Activated naive CD4-positive, alpha-beta T cell treated with anti-CD3 and anti-CD28 coated beads for 36 hours (primary cell): ENCODE measurements at regions not wholly inside any gene's neighbourhood (a gene's known extent, or its start where the extent isn't known, plus 50 kb on each side); places are given as distances from the start of the nearest gene placed in this dataset.

ENCODE experiments used
- CTCF ChIA-PET: fragments of 350-600 bp; sonication (Branson Sonifier 250); formaldehyde crosslinking; loops from one replicate; lab custom pipeline; 2021; ENCODE audit warnings: antibody characterized with exemption; lab: Charles Lee
- DNase-seq: peaks from one replicate; pipeline ENCODE4 v3.0.0-alpha.2; 2020
- H3K27ac Mint-ChIP-seq: one replicate; pipeline ENCODE4 v1.8.0; 2021; ENCODE audit warnings: mild to moderate bottlenecking, mixed read lengths
- H3K27me3 Mint-ChIP-seq: one replicate; pipeline ENCODE4 v1.8.0; 2021; ENCODE audit warnings: low read depth, mixed read lengths
- H3K36me3 Mint-ChIP-seq: one replicate; pipeline ENCODE4 v1.8.0; 2021; ENCODE audit warnings: low read depth, mixed read lengths
- H3K4me1 Mint-ChIP-seq: one replicate; pipeline ENCODE4 v1.8.0; 2021; ENCODE audit warnings: low read depth, mixed read lengths
- H3K4me3 Mint-ChIP-seq: one replicate; pipeline ENCODE4 v1.8.0; 2021; ENCODE audit warnings: mild to moderate bottlenecking, moderate library complexity, mixed read lengths
- H3K9me3 Mint-ChIP-seq: one replicate; pipeline ENCODE4 v1.8.0; 2021; ENCODE audit warnings: mixed read lengths
- intact Hi-C: fragments of 100-400 bp; cut with micrococcal nuclease; formaldehyde crosslinking; loops from one replicate; pipeline ENCODE4 v1.15.1; 2023

GRCh38 chr6:8914700-8915099 is 479.4 kb upstream of the SLC35B3 start:
- Mint-ChIP-seq H3K9me3 (peaks cover 16% of the 10 kb centered on the region), H3K27me3 (no peaks in the 10 kb centered on the region), H3K36me3 (no peaks in the 10 kb centered on the region), H3K4me1 (no peaks in the 10 kb centered on the region), H3K27ac (no peak overlapping the region), H3K4me3 (no peak overlapping the region)
- intact Hi-C loops, result no loop called here
- CTCF ChIA-PET, result no interaction called here
- DNase-seq, result no peak

GRCh38 chr6:8908638-8909037 is 473.3 kb upstream of the SLC35B3 start:
- DNase-seq, result no peak
- Mint-ChIP-seq H3K9me3 (peaks cover 12% of the 10 kb centered on the region), H3K4me1 (no peaks in the 10 kb centered on the region), H3K36me3 (no peaks in the 10 kb centered on the region), H3K27me3 (peaks cover 13% of the 10 kb centered on the region), H3K27ac (no peak overlapping the region), H3K4me3 (no peak overlapping the region)
- intact Hi-C loops, result no loop called here
- CTCF ChIA-PET, result no interaction called here

GRCh38 chr6:8906699-8907098 is 471.4 kb upstream of the SLC35B3 start:
- Mint-ChIP-seq H3K27me3 (peaks cover 13% of the 10 kb centered on the region), H3K27ac (no peak overlapping the region), H3K36me3 (no peaks in the 10 kb centered on the region), H3K4me1 (no peaks in the 10 kb centered on the region), H3K4me3 (no peak overlapping the region), H3K9me3 (no peaks in the 10 kb centered on the region)
- CTCF ChIA-PET, result no interaction called here
- no peak for DNase-seq
- intact Hi-C loops, result no loop called here

- no peak for DNase-seq
- H3K4me1 Mint-ChIP-seq, result no peaks in the 10 kb centered on the region
- no peaks in the 10 kb centered on the region for H3K9me3 Mint-ChIP-seq
- no peak overlapping the region for H3K4me3 Mint-ChIP-seq
- CTCF ChIA-PET, result no interaction called here
- H3K36me3 Mint-ChIP-seq, result no peaks in the 10 kb centered on the region
- H3K27me3 Mint-ChIP-seq, result peaks cover 13% of the 10 kb centered on the region
- H3K27ac Mint-ChIP-seq, result no peak overlapping the region
- intact Hi-C loops, result no loop called here
Measured at GRCh38 chr6:8905757-8906156, 470.4 kb upstream of the SLC35B3 start.

DNA sequence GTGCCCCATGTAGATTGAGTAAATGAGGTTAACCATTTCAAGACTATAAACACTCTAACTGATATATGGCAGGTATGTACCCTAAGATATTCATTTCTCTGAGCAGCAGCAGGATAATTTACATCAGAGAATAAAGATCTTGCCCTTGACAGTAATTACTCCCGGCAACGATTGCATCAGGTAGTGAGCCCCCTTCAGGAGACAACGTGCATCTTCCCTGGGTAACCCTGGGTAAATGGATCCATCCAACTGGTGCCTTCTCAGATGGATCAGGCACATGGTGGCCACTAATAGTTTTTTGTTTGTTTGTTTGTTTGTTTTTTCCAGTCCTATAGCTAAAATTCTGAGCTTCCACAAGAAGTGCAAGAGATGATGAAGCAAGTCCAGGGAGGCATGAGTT is 469.4 kb upstream of the SLC35B3 start:
- Mint-ChIP-seq H3K4me1 (no peaks in the 10 kb centered on the region), H3K9me3 (no peaks in the 10 kb centered on the region), H3K36me3 (no peaks in the 10 kb centered on the region), H3K4me3 (no peak overlapping the region), H3K27me3 (peaks cover 13% of the 10 kb centered on the region), H3K27ac (no peak overlapping the region)
- CTCF ChIA-PET, result no interaction called here
- intact Hi-C loops, result no loop called here
- peak; percentile 5 for DNase-seq

- Mint-ChIP-seq H3K4me1 (no peaks in the 10 kb centered on the region), H3K27ac (no peak overlapping the region), H3K36me3 (no peaks in the 10 kb centered on the region), H3K4me3 (no peak overlapping the region), H3K9me3 (peaks cover 1% of the 10 kb centered on the region), H3K27me3 (no peaks in the 10 kb centered on the region)
- intact Hi-C loops, result no loop called here
- CTCF ChIA-PET, result interaction anchor here (0.6 kb wide), 1 partner anchor 13 kb away, joined by 3 read pairs; no protein-coding TSS in a partner anchor
- no peak for DNase-seq
Measured at GRCh38 chr6:8900056-8900455, 464.7 kb upstream of the SLC35B3 start.

DNA sequence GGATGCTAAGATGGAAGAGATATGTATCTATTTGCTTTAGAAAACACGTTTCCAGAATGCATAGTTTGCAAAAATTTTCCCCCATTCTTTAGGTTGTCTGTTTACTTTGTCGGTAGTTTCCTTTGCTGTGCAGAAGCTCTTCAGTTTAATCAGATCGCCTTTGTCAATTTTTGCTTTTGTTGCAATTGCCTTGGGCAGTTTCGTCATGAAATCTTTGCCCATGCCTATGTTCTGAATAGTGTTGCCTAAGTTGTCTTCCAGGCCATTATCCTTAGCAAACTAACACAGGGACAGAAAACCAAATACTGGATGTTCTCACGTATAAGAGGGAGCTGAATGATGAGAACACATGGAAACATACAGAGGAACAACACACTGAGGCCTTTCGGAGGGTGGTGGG is 454.2 kb upstream of the SLC35B3 start:
- no peak for DNase-seq
- no peaks in the 10 kb centered on the region for H3K4me1 Mint-ChIP-seq
- no peaks in the 10 kb centered on the region for H3K27me3 Mint-ChIP-seq
- intact Hi-C loops, result no loop called here
- no peak overlapping the region for H3K27ac Mint-ChIP-seq
- H3K9me3 Mint-ChIP-seq, result no peaks in the 10 kb centered on the region
- H3K4me3 Mint-ChIP-seq, result no peak overlapping the region
- no peaks in the 10 kb centered on the region for H3K36me3 Mint-ChIP-seq
- CTCF ChIA-PET, result no interaction called here

GRCh38 chr6:8888468-8888867 is 453.1 kb upstream of the SLC35B3 start:
- no peak for DNase-seq
- Mint-ChIP-seq H3K27ac (no peak overlapping the region), H3K9me3 (no peaks in the 10 kb centered on the region), H3K27me3 (no peaks in the 10 kb centered on the region), H3K4me3 (no peak overlapping the region), H3K4me1 (no peaks in the 10 kb centered on the region), H3K36me3 (no peaks in the 10 kb centered on the region)
- intact Hi-C loops, result no loop called here
- CTCF ChIA-PET, result no interaction called here

DNA sequence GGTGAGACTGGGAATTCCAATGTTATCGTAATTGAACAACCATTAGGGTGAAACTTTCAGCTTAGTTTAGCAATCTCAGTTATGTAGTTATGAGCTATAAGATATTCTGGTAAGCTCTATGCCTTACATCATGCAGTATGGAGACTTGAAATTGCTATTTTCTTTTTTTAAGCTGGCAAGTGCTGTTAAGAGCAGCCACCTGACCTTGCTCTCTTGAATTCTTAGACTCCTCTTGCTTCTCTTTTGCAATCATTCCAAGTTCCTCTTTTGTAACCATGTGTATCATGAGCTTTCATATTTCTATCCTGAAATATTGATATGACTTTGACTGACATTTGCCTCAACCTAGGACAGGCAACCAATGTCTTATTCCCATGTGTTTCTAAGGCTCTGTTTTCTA is 446.3 kb upstream of the SLC35B3 start:
- Mint-ChIP-seq H3K27ac (no peak overlapping the region), H3K4me3 (no peak overlapping the region), H3K27me3 (no peaks in the 10 kb centered on the region), H3K4me1 (no peaks in the 10 kb centered on the region), H3K36me3 (no peaks in the 10 kb centered on the region), H3K9me3 (no peaks in the 10 kb centered on the region)
- intact Hi-C loops, result no loop called here
- CTCF ChIA-PET, result no interaction called here
- DNase-seq, result no peak

DNA sequence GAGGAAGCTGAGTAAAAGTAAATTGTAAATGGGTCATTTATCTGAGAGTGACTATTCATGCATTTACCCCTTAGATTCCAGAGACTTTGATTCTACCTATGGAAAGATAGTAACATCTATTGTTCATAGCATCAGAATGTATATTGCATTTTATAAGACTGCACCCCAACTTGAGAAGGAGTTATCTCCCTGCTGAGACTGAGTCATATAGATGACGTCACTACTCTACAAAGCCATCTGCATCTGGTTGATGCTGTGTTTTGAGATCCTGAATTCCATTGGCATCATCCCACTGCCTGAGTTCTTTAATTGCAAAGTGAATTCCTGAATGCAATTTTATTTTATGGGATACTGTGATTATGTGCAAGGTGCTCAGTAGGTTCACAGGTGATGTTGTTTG is 444.0 kb upstream of the SLC35B3 start:
- DNase-seq, result no peak
- intact Hi-C loops, result no loop called here
- Mint-ChIP-seq H3K9me3 (no peaks in the 10 kb centered on the region), H3K27ac (no peak overlapping the region), H3K27me3 (no peaks in the 10 kb centered on the region), H3K36me3 (no peaks in the 10 kb centered on the region), H3K4me3 (no peak overlapping the region), H3K4me1 (no peaks in the 10 kb centered on the region)
- CTCF ChIA-PET, result no interaction called here

DNA sequence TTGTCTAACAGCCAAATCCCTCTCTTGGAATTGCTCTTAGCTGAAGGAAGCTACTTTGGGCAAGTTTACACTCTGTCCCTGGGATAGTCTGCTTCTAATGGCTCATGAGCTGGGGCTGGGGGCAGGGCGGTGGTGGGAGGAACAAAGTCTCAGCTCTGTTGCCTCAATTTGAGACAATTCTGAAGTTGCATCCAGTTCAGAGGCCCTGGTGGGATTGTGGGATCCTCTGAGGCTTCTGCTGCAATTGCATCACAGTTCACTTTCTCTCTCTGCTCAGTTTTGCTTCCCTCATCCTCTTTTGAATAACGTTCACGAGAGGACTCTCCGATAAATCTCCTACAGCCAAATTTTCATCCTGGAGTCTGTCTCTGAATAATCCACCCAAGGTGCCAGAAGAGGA is 440.6 kb upstream of the SLC35B3 start:
- Mint-ChIP-seq H3K4me3 (no peak overlapping the region), H3K27ac (no peak overlapping the region), H3K9me3 (no peaks in the 10 kb centered on the region), H3K36me3 (no peaks in the 10 kb centered on the region), H3K27me3 (no peaks in the 10 kb centered on the region), H3K4me1 (no peaks in the 10 kb centered on the region)
- intact Hi-C loops, result no loop called here
- CTCF ChIA-PET, result no interaction called here
- DNase-seq, result no peak

GRCh38 chr6:8872589-8872988 is 437.2 kb upstream of the SLC35B3 start:
- H3K27ac Mint-ChIP-seq, result no peak overlapping the region
- H3K36me3 Mint-ChIP-seq, result no peaks in the 10 kb centered on the region
- H3K27me3 Mint-ChIP-seq, result no peaks in the 10 kb centered on the region
- H3K4me1 Mint-ChIP-seq, result no peaks in the 10 kb centered on the region
- no peaks in the 10 kb centered on the region for H3K9me3 Mint-ChIP-seq
- H3K4me3 Mint-ChIP-seq, result no peak overlapping the region
- intact Hi-C loops, result no loop called here
- CTCF ChIA-PET, result interaction anchor here (0.5 kb wide), 1 partner anchor 170 kb away, joined by 4 read pairs; no protein-coding TSS in a partner anchor
- no peak for DNase-seq

GRCh38 chr6:8865451-8865850 is 430.1 kb upstream of the SLC35B3 start:
- Mint-ChIP-seq H3K4me1 (no peaks in the 10 kb centered on the region), H3K4me3 (no peak overlapping the region), H3K9me3 (no peaks in the 10 kb centered on the region), H3K36me3 (no peaks in the 10 kb centered on the region), H3K27ac (no peak overlapping the region), H3K27me3 (no peaks in the 10 kb centered on the region)
- CTCF ChIA-PET, result no interaction called here
- DNase-seq, result no peak
- intact Hi-C loops, result no loop called here

DNA sequence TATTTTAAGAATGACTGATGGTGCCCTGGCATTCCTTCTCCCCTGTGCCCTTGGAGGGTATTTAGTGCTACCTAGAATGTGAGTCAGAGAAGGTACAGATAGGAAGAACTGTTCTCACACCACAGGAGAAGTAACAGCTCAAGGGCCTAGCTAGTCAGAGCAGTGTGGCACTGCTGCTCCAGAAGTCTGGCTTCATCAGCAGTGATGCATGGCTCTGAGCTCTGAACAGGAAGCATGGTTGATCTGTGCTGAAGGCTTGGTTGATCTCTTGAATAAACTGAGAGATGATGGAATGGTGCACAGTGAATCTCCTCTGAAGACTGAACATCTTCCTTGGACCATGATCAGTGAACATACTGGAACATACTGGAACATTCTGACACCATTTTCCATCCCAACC is 425.3 kb upstream of the SLC35B3 start:
- no peaks in the 10 kb centered on the region for H3K9me3 Mint-ChIP-seq
- CTCF ChIA-PET, result no interaction called here
- DNase-seq, result no peak
- no peaks in the 10 kb centered on the region for H3K27me3 Mint-ChIP-seq
- no peaks in the 10 kb centered on the region for H3K36me3 Mint-ChIP-seq
- H3K4me3 Mint-ChIP-seq, result no peak overlapping the region
- H3K27ac Mint-ChIP-seq, result no peak overlapping the region
- H3K4me1 Mint-ChIP-seq, result no peaks in the 10 kb centered on the region
- intact Hi-C loops, result no loop called here
